GM19397 (cell line): ENCODE measurements at regions not wholly inside any gene's neighbourhood (a gene's known extent, or its start where the extent isn't known, plus 50 kb on each side); places are given as distances from the start of the nearest gene placed in this dataset.
"Not testable (repeated sequence)": the region's sequence is repeated elsewhere in the genome, so short reads cannot be mapped to it uniquely, and the experiment has no call there.

Experiments used
- ATAC-seq: cut with Tn5 transposase; IDR thresholded peaks from one replicate; pipeline ENCODE4 v1.9.1; 2021; ENCODE audit warnings: mild to moderate bottlenecking, moderate library complexity; ENCODE audit not compliant: unreplicated experiment

- peak; percentile 72 for ATAC-seq
Observed at GRCh38 chr15:30755036-30755687, 129.2 kb downstream of the ARHGAP11B start.

DNA sequence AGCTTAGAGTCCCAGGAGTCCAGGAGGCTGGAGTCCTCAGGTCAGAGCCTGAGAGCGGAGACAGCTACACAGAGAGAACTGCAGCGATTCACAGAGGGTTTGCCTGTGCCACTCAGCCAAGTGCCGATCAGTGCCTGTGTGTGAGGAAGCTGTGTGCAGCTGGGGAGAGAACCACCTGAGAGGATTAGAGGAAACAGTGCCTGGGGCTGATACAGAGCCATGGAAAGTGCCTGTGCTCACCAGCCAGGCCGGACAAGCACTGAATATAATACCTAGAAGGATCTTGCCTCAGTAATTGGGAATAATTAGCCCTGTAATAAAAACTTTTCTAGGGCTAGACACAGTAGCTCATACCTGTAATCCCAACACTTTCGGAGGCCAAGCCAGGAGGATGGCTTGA is 134.7 kb downstream of the ARHGAP11B start:
- ATAC-seq = not testable (repeated sequence)

GRCh38 chr15:30761365-30761764 is 135.4 kb downstream of the ARHGAP11B start:
- not testable (repeated sequence) for ATAC-seq

DNA sequence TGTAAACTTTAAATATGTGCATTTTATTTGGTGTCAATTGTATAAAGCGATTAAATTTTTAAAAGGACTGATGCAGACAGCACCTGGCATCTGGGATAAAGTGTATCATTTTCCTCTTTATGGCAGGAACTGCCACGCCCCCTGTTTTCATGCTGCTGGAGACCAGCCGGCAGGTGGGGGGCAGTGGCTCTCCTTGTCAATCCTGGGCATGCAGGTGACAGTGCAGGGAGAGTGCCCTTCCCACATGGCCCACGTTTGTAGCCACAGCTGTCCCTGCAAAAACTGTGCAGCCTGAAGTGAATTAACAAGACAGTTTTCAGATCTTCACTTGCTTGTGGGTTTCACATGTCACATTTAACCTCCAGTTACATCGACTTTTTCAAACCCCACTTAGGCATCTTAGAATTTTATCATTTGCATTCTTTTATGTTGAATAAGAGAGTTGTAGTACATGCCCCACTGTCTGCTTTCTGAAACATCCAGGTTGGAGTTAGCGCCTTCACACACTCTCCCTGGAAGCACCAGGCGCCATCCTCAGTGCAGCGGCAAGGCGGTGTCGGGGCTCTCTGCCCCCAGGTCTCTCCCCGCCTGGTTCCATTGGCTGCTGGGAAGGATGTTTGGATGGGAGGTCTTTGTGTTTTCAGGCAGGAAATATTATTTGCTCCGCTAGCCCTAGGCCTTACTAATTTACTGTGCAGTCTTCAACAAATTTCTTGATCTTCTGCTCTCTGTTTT is 134.2 kb upstream of the FAN1 start:
- not testable (repeated sequence) for ATAC-seq

- ATAC-seq = no peak
Observed at GRCh38 chr15:30770759-30771158, 133.0 kb upstream of the FAN1 start.

GRCh38 chr15:30783019-30783418 is 120.7 kb upstream of the FAN1 start:
- ATAC-seq = no peak

- no peak for ATAC-seq
Observed at GRCh38 chr15:30788595-30788994, 115.1 kb upstream of the FAN1 start.

GRCh38 chr15:30791239-30792175 is 112.2 kb upstream of the FAN1 start:
- no peak for ATAC-seq

DNA sequence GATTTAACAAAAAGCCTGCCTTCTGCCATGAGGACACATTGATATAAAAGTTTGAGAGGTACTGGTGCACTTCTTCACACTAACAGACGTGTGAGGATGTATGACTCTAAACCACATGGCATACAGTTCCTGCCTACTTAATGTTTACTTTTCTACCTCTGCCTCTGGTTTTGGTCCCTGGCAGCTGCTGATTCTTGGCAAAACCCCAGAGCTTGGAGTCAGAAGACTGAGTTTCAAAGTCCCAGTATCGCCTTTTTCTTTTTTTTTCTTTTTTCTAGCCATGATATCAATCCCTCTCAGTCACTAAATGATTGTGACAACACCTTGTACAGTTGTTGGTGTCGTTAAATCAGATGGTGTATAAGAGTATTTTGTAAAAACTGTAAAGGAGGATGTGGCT is 110.9 kb upstream of the FAN1 start:
- ATAC-seq = not testable (repeated sequence)

GRCh38 chr15:30794388-30794787 is 109.3 kb upstream of the FAN1 start:
- no peak for ATAC-seq

- ATAC-seq = not testable (repeated sequence)
Observed at GRCh38 chr15:30799565-30799964, 104.2 kb upstream of the FAN1 start.

- ATAC-seq = not testable (repeated sequence)
Observed at GRCh38 chr15:30801140-30801895, 102.4 kb upstream of the FAN1 start.

- not testable (repeated sequence) for ATAC-seq
Observed at GRCh38 chr15:30802001-30802400, 101.7 kb upstream of the FAN1 start.

DNA sequence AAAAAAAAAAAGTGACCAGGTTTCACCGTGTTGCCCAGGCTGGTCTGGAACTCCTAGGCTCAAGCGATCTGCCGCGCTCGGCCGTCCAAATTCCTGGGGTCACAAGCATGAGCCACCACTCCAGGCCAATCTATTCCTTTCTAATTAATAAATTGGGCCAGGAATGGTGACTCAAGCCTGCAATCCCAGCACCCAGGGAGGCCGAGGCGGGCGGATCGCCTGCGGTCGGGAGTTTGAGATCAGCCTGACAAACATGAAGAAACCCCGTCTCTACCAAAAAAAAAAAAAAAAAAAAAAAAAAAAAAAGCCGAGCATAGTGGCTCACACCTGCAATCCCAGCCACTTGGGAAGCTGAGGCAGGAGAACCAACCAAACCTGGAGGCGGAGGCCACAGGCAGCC is 100.0 kb upstream of the FAN1 start:
- not testable (repeated sequence) for ATAC-seq

DNA sequence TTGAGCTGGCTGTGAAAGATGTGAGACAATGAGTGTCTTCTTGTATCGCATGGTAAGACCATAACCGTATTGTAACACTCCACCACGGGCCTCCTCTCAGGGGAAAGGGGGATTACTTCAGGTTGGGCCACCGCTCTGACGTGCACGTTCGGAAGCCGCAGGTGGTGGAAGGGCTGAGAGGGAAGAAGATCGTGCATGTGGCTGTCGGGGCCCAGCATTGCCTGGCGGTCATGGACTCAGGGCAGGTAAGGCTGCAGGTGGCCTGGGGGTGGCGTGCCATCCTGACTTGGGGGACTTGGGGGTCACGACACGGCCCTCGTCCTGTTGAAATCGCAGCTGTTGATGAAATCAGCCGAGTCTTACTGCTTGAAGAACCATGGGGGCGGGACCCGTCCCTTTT is 87.3 kb upstream of the FAN1 start:
- ATAC-seq = no peak

GRCh38 chr15:30823068-30823813 is 80.5 kb upstream of the FAN1 start:
- peak; percentile 75 for ATAC-seq

GRCh38 chr15:30824518-30825195 is 79.1 kb upstream of the FAN1 start:
- ATAC-seq = no peak

- no peak for ATAC-seq
Observed at GRCh38 chr15:30827625-30828303, 76.0 kb upstream of the FAN1 start.

DNA sequence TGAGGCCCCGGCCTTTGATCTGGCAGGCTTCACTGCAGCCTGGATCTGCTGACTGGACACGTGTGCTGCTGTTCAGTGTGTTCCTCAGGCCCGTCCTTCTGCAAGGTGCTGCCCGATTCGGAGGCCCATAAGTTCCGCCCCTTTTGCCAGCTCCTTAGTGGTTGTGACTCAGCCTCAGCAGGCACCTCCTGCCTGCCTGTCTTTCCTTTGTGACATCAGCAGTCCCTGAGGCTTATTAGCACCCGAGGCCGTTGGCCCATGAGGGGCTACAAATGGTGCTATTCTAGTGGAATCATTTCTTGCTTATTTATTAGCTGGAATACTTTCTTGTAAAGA is 75.4 kb upstream of the FAN1 start:
- not testable (repeated sequence) for ATAC-seq
